ENCODE measurements at regions not wholly inside any gene's neighbourhood (a gene's known extent, or its start where the extent isn't known, plus 50 kb on each side); places are given as distances from the start of the nearest gene placed in this dataset.

GRCh38 chr4:128459547-128459946 lies 171.9 kb upstream of the PGRMC2 start:
- TF ChIP-seq CTCF (conservative IDR thresholded peaks at IDR 0.05) (no peak), ZFX (IDR thresholded peaks at IDR 0.05) (no peak)
